Skin of body (tissue), 1 donor: ENCODE measurements at regions not wholly inside any gene's neighbourhood (a gene's known extent, or its start where the extent isn't known, plus 50 kb on each side); places are given as distances from the start of the nearest gene placed in this dataset.
"Not testable (repeated sequence)": the region's sequence is repeated elsewhere in the genome, so short reads cannot be mapped to it uniquely, and the experiment has no call there.

Experiments used
- DNase-seq: peaks from one replicate; lab custom pipeline; 2025; lab: John Stamatoyannopoulos, UW

- DNase-seq = no peak
These were observed 525.1 kb upstream of the CNTN5 start for GRCh38 chr11:98495601-98496000.

GRCh38 chr11:98507208-98507607 lies 513.5 kb upstream of the CNTN5 start:
- DNase-seq = no peak

GRCh38 chr11:98512938-98513337 lies 507.8 kb upstream of the CNTN5 start:
- DNase-seq = no peak

- DNase-seq = no peak
These were observed 489.2 kb upstream of the CNTN5 start for GRCh38 chr11:98531576-98531975.

- no peak for DNase-seq
These were observed 484.7 kb upstream of the CNTN5 start for GRCh38 chr11:98536023-98536422.

- DNase-seq = not testable (repeated sequence)
These were observed 482.4 kb upstream of the CNTN5 start for GRCh38 chr11:98538358-98538757.

GRCh38 chr11:98545544-98546175 lies 475.1 kb upstream of the CNTN5 start:
- DNase-seq = no peak

GRCh38 chr11:98549571-98549970 lies 471.2 kb upstream of the CNTN5 start:
- DNase-seq = no peak

GRCh38 chr11:98559961-98560360 lies 460.8 kb upstream of the CNTN5 start:
- DNase-seq = no peak

- DNase-seq = no peak
These were observed 459.5 kb upstream of the CNTN5 start for GRCh38 chr11:98561252-98561651.

- DNase-seq = no peak
These were observed 458.8 kb upstream of the CNTN5 start for GRCh38 chr11:98561877-98562395.

GRCh38 chr11:98564233-98564632 lies 456.5 kb upstream of the CNTN5 start:
- no peak for DNase-seq

GRCh38 chr11:98564881-98565280 lies 455.9 kb upstream of the CNTN5 start:
- no peak for DNase-seq

GRCh38 chr11:98565311-98565710 lies 455.4 kb upstream of the CNTN5 start:
- no peak for DNase-seq

- DNase-seq = no peak
These were observed 453.8 kb upstream of the CNTN5 start for GRCh38 chr11:98566978-98567377.

GRCh38 chr11:98568013-98568412 lies 452.7 kb upstream of the CNTN5 start:
- DNase-seq = peak; percentile 54

GRCh38 chr11:98572941-98573340 lies 447.8 kb upstream of the CNTN5 start:
- DNase-seq = no peak

- no peak for DNase-seq
These were observed 432.9 kb upstream of the CNTN5 start for GRCh38 chr11:98587884-98588283.

GRCh38 chr11:98589967-98590366 lies 430.8 kb upstream of the CNTN5 start:
- no peak for DNase-seq

GRCh38 chr11:98600103-98600502 lies 420.6 kb upstream of the CNTN5 start:
- DNase-seq = no peak

- no peak for DNase-seq
These were observed 419.7 kb upstream of the CNTN5 start for GRCh38 chr11:98600786-98601773.

GRCh38 chr11:98616098-98616655 lies 404.6 kb upstream of the CNTN5 start:
- DNase-seq = no peak
